DOHH2 (cell line): ENCODE measurements at regions not wholly inside any gene's neighbourhood (a gene's known extent, or its start where the extent isn't known, plus 50 kb on each side); places are given as distances from the start of the nearest gene placed in this dataset.

Experiments
- CTCF ChIP-seq: fragments of 200-600 bp; sonication (generic); IDR thresholded peaks from one replicate; pipeline ENCODE4 v1.5.1; 2014; ENCODE audit warnings: antibody characterized with exemption, mild to moderate bottlenecking, low read depth, low read length; ENCODE audit not compliant: poor library complexity, severe bottlenecking
- EZH2phosphoT487 ChIP-seq: fragments of 200-600 bp; sonication (generic); IDR thresholded peaks from 2 replicates; pipeline ENCODE4 v1.6.1; 2017; ENCODE audit warnings: borderline replicate concordance, mild to moderate bottlenecking, antibody characterized with exemption, low read length, moderate library complexity, mixed read lengths

DNA sequence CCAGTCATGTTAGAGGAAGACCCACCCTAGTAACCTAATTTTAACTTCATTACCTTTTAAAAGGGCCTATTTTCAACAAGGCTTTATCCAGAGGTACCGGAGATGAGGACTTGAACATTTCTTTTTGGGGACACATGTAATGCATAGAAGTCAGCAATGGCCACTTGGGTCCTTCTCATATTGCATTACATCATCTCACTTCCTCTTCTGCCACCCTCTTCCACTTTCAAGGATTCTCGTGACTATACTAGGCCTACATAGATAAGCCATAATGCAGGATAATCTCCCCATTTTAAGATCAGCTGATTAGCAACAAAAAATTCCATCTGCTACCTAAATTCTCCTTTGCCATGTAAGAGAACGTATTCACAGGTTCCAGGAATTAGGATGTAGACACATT, 557.2 kb downstream of the KCTD12 start:
- TF ChIP-seq CTCF, result no peak
- TF ChIP-seq EZH2phosphoT487, result no peak
